SK-N-SH treated with all-trans-retinoic acid at 6 μM for 48 hours (cell line): ENCODE measurements at regions not wholly inside any gene's neighbourhood (a gene's known extent, or its start where the extent isn't known, plus 50 kb on each side); places are given as distances from the start of the nearest gene placed in this dataset.

ENCODE experiments used
- ATAC-seq: fragments of 200-7000 bp; cut with Tn5 transposase; 3 replicates; pipeline ENCODE4 v1.9.1; 2020; ENCODE audit warnings: mild to moderate bottlenecking, moderate library complexity
- ARNTL ChIP-seq: fragments of 450-650 bp; formaldehyde crosslinking; IDR thresholded peaks from 2 replicates; pipeline ENCODE4 v1.5.0; 2020; ENCODE audit warnings: low read depth, mild to moderate bottlenecking, moderate library complexity, borderline replicate concordance
- BACH2 ChIP-seq: fragments of 250-450 bp; sonication (Bioruptor Pico); IDR thresholded peaks from 2 replicates; pipeline ENCODE4 v1.9.0; 2021; ENCODE audit warnings: mild to moderate bottlenecking, borderline replicate concordance
- CREB5 ChIP-seq: fragments of 250-450 bp; sonication (Bioruptor Pico); IDR thresholded peaks from 2 replicates; pipeline ENCODE4 v1.5.1; 2020; ENCODE audit warnings: low read depth, mild to moderate bottlenecking, moderate library complexity
- CSDC2 ChIP-seq: fragments of 250-450 bp; sonication (Bioruptor Pico); IDR thresholded peaks from 2 replicates; pipeline ENCODE4 v1.5.0; 2020; ENCODE audit warnings: mild to moderate bottlenecking, moderate library complexity
- CSRNP3 ChIP-seq: fragments of 250-450 bp; sonication (Bioruptor Pico); IDR thresholded peaks from 2 replicates; pipeline ENCODE4 v1.5.1; 2021; ENCODE audit warnings: mild to moderate bottlenecking, moderate library complexity
- ESRRG ChIP-seq: fragments of 250-450 bp; sonication (Bioruptor Pico); IDR thresholded peaks from 2 replicates; pipeline ENCODE4 v1.6.1; 2021; ENCODE audit warnings: mild to moderate bottlenecking
- GLIS3 ChIP-seq: fragments of 250-450 bp; sonication (Bioruptor Pico); IDR thresholded peaks from 2 replicates; pipeline ENCODE4 v1.5.0; 2020; ENCODE audit warnings: mild to moderate bottlenecking, moderate library complexity
- ISL1 ChIP-seq: fragments of 250-450 bp; sonication (Bioruptor Pico); IDR thresholded peaks from 2 replicates; pipeline ENCODE4 v2.1.2; 2022; ENCODE audit warnings: mild to moderate bottlenecking, moderate library complexity
- OSR1 ChIP-seq: fragments of 250-450 bp; sonication (Bioruptor Pico); IDR thresholded peaks from 2 replicates; pipeline ENCODE4 v1.8.0; 2022; ENCODE audit warnings: moderate library complexity, mild to moderate bottlenecking, inconsistent platforms
- PATZ1 ChIP-seq: fragments of 250-450 bp; sonication (Bioruptor Pico); IDR thresholded peaks from 2 replicates; pipeline ENCODE4 v1.8.0; 2020; ENCODE audit warnings: mild to moderate bottlenecking, moderate library complexity, borderline replicate concordance
- POU6F1 ChIP-seq: fragments of 250-450 bp; sonication (Bioruptor Pico); IDR thresholded peaks from 2 replicates; pipeline ENCODE4 v1.8.0; 2021; ENCODE audit warnings: low read depth, mild to moderate bottlenecking, moderate library complexity, borderline replicate concordance
- PPARA ChIP-seq: fragments of 250-450 bp; sonication (Bioruptor Pico); IDR thresholded peaks from 2 replicates; pipeline ENCODE4 v1.5.0; 2020; ENCODE audit warnings: mild to moderate bottlenecking, borderline replicate concordance
- RARB ChIP-seq: fragments of 250-450 bp; sonication (Bioruptor Pico); IDR thresholded peaks from 2 replicates; pipeline ENCODE4 v1.8.0; 2021; ENCODE audit warnings: mild to moderate bottlenecking, moderate library complexity
- SNAI2 ChIP-seq: fragments of 250-450 bp; sonication (Bioruptor Pico); IDR thresholded peaks from 2 replicates; pipeline ENCODE4 v1.5.0; 2020; ENCODE audit warnings: mild to moderate bottlenecking, moderate library complexity
- TCF4 ChIP-seq: fragments of 250-450 bp; sonication (Bioruptor Pico); IDR thresholded peaks from 2 replicates; pipeline ENCODE4 v1.8.0; 2021; ENCODE audit warnings: mild to moderate bottlenecking, moderate library complexity, borderline replicate concordance
- TOX ChIP-seq: fragments of 250-450 bp; sonication (Bioruptor Pico); IDR thresholded peaks from 2 replicates; pipeline ENCODE4 v1.8.0; 2021; ENCODE audit warnings: mild to moderate bottlenecking, moderate library complexity, borderline replicate concordance
- ZC3H10 ChIP-seq: fragments of 250-450 bp; sonication (Bioruptor Pico); IDR thresholded peaks from 2 replicates; pipeline ENCODE4 v1.5.1; 2021; ENCODE audit warnings: mild to moderate bottlenecking, moderate library complexity
- ZFP3 ChIP-seq: fragments of 250-450 bp; sonication (Bioruptor Pico); IDR thresholded peaks from 2 replicates; pipeline ENCODE4 v1.5.0; 2020; ENCODE audit warnings: mild to moderate bottlenecking, moderate library complexity
- ZFP30 ChIP-seq: fragments of 450-650 bp; formaldehyde crosslinking; IDR thresholded peaks from 2 replicates; pipeline ENCODE4 v1.5.0; 2022; ENCODE audit warnings: mild to moderate bottlenecking, moderate library complexity
- ZNF70 ChIP-seq: fragments of 450-650 bp; formaldehyde crosslinking; IDR thresholded peaks from 2 replicates; pipeline ENCODE4 v1.5.0; 2020; ENCODE audit warnings: mild to moderate bottlenecking, moderate library complexity
- ZNF8 ChIP-seq: fragments of 450-650 bp; formaldehyde crosslinking; IDR thresholded peaks from 2 replicates; pipeline ENCODE4 v1.5.0; 2020; ENCODE audit warnings: mild to moderate bottlenecking, moderate library complexity

- no peak for TF ChIP-seq ZFP30 (CRISPR knock-in tag)
- TF ChIP-seq ISL1 (CRISPR knock-in tag), result no peak
- no peak for TF ChIP-seq ZNF8 (CRISPR knock-in tag)
- TF ChIP-seq CSRNP3 (CRISPR knock-in tag), result no peak
- TF ChIP-seq CSDC2 (CRISPR knock-in tag), result no peak
- no peak for TF ChIP-seq SNAI2 (CRISPR knock-in tag)
- no peak for TF ChIP-seq ESRRG (CRISPR knock-in tag)
- TF ChIP-seq OSR1 (CRISPR knock-in tag), result no peak
- no peak for TF ChIP-seq CREB5
- TF ChIP-seq TOX (CRISPR knock-in tag), result no peak
- no peak for TF ChIP-seq POU6F1 (CRISPR knock-in tag)
- ATAC-seq, result no peak
These were observed 99.7 kb upstream of the OSMR start for GRCh38 chr5:38745836-38746732.

GRCh38 chr5:38749861-38750260 lies 96.0 kb upstream of the OSMR start:
- TF ChIP-seq ZC3H10 (CRISPR knock-in tag) (no peak), TOX (CRISPR knock-in tag) (no peak), OSR1 (CRISPR knock-in tag) (no peak), ESRRG (CRISPR knock-in tag) (no peak), PPARA (CRISPR knock-in tag) (no peak), GLIS3 (CRISPR knock-in tag) (no peak), PATZ1 (CRISPR knock-in tag) (no peak), ZNF8 (CRISPR knock-in tag) (no peak)
- no peak for ATAC-seq

GRCh38 chr5:38751103-38751502 lies 94.7 kb upstream of the OSMR start:
- no peak for TF ChIP-seq TCF4 (CRISPR knock-in tag)
- no peak for TF ChIP-seq CSDC2 (CRISPR knock-in tag)
- no peak for TF ChIP-seq ARNTL
- no peak for TF ChIP-seq OSR1 (CRISPR knock-in tag)
- no peak for TF ChIP-seq CREB5
- TF ChIP-seq ISL1 (CRISPR knock-in tag), result no peak
- TF ChIP-seq RARB (CRISPR knock-in tag), result no peak
- TF ChIP-seq CSRNP3 (CRISPR knock-in tag), result no peak
- no peak for TF ChIP-seq ZFP3 (CRISPR knock-in tag)
- TF ChIP-seq GLIS3 (CRISPR knock-in tag), result no peak
- TF ChIP-seq ZNF8 (CRISPR knock-in tag), result no peak
- TF ChIP-seq ZC3H10 (CRISPR knock-in tag), result no peak
- TF ChIP-seq POU6F1 (CRISPR knock-in tag), result no peak
- no peak for TF ChIP-seq SNAI2 (CRISPR knock-in tag)
- no peak for TF ChIP-seq PPARA (CRISPR knock-in tag)
- no peak for TF ChIP-seq BACH2
- no peak for TF ChIP-seq ESRRG (CRISPR knock-in tag)
- no peak for TF ChIP-seq ZNF70 (CRISPR knock-in tag)
- ATAC-seq, result peak; percentile 75
